ENCODE measurements at regions not wholly inside any gene's neighbourhood (a gene's known extent, or its start where the extent isn't known, plus 50 kb on each side); places are given as distances from the start of the nearest gene placed in this dataset.

- TF ChIP-seq GATA3 (IDR thresholded peaks at IDR 0.05; ENCODE audit: low read depth, low read length) (no peak), GATA2 (IDR thresholded peaks at IDR 0.05; ENCODE audit: low read depth, low read length) (no peak)
Measured at GRCh38 chr17:79484600-79485418, 126.0 kb downstream of the RBFOX3 start.

Data from SH-SY5Y (cell line).